ENCODE measurements at regions not wholly inside any gene's neighbourhood (a gene's known extent, or its start where the extent isn't known, plus 50 kb on each side); places are given as distances from the start of the nearest gene placed in this dataset.

DNA sequence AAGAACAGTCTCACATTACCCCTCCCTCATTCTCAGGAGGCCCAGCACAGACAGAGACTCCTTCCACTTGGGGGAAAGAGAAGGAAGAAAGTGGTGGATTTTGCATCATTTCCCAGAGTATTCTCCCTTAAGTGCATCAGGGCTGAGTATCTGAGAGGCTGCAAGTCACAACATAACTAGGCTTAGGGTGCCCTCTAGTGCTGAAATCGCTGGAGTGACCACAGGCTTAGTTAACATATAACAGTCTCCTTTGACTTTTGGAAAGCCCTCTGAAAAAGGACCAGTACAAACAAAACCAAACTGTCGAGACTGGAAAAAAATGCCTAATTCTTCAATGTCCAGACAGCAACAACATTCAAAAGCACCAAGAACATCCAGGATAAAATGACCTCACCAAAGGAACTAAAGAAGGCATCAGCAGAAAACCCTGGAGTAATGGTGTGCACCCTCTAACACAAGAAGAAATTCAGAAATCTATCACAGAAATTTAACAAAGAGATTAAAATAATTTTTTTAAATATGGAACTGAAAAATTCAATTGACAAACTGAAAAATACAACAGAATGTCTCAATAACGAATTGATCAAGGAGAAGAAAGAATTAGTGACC is 412.3 kb downstream of the RPS29 start:
- Histone ChIP-seq H3K36me3 (no peaks in the 10 kb centered on the region), H3K4me3 (no peak overlapping the region), H3K27ac (no peak overlapping the region), H3K4me1 (ENCODE audit: insufficient read depth) (no peaks in the 10 kb centered on the region), H3K9me3 (no peaks in the 10 kb centered on the region), H3K27me3 (no peaks in the 10 kb centered on the region)
- no peak for TF ChIP-seq EP300 (IDR thresholded peaks at IDR 0.05)
- no peak for TF ChIP-seq POLR2A (IDR thresholded peaks at IDR 0.05)
- TF ChIP-seq CTCF (IDR thresholded peaks at IDR 0.05) = no peak
- no peak for DNase-seq
- 7 to 40% (median 36%) methylated on average over 3 of the region's 3 CpGs for WGBS, 3 donors
- intact Hi-C loops (cut with DNase I) = no loop called here

- no peak overlapping the region for H3K4me3 ChIP-seq
- 42 to 47% (median 46%) methylated on average over 2 of the region's 2 CpGs for WGBS, 3 donors
These were observed 422.1 kb downstream of the RPS29 start for GRCh38 chr14:49164074-49164473.

DNA sequence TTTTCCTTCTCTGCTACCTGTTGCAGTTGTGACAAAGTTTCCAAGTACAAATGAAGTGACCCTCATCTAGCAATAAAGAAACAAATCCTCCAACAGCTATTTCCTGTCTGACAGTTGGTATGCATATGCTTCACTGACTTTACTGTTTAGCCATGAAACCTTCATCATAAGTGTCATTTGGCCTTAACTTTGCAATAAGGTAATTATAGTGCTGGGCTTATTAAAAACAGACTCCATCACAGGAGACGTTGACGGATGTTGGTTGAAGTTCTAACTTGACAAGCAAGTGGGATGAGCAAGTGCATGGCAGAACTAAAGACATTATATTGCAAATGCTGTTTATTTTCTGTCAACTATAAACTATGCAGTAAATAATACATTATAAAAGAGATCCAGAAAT is 425.2 kb downstream of the RPS29 start:
- DNase-seq = no peak
- Histone ChIP-seq H3K9me3 (no peaks in the 10 kb centered on the region), H3K27me3 (no peaks in the 10 kb centered on the region), H3K4me3 (no peak overlapping the region), H3K4me1 (ENCODE audit: insufficient read depth) (no peaks in the 10 kb centered on the region), H3K27ac (no peak overlapping the region), H3K36me3 (no peaks in the 10 kb centered on the region)
- WGBS, 3 donors = 46 to 48% (median 46%) methylated on average over 2 of the region's 2 CpGs
- TF ChIP-seq EP300 (IDR thresholded peaks at IDR 0.05) (no peak), POLR2A (IDR thresholded peaks at IDR 0.05) (no peak), CTCF (IDR thresholded peaks at IDR 0.05) (no peak)
- intact Hi-C loops (cut with DNase I) = no loop called here

More at GRCh38 chr14:49164074-49164473, 422.1 kb downstream of the RPS29 start:
- no peak for TF ChIP-seq POLR2A (IDR thresholded peaks at IDR 0.05)
- TF ChIP-seq EP300 (IDR thresholded peaks at IDR 0.05) = no peak
- TF ChIP-seq CTCF (IDR thresholded peaks at IDR 0.05) = no peak
- no peak for DNase-seq
- Histone ChIP-seq H3K9me3 (no peaks in the 10 kb centered on the region), H3K4me1 (ENCODE audit: insufficient read depth) (no peaks in the 10 kb centered on the region), H3K27me3 (no peaks in the 10 kb centered on the region), H3K36me3 (no peaks in the 10 kb centered on the region), H3K27ac (no peak overlapping the region)
- intact Hi-C loops (cut with DNase I) = no loop called here

DNA sequence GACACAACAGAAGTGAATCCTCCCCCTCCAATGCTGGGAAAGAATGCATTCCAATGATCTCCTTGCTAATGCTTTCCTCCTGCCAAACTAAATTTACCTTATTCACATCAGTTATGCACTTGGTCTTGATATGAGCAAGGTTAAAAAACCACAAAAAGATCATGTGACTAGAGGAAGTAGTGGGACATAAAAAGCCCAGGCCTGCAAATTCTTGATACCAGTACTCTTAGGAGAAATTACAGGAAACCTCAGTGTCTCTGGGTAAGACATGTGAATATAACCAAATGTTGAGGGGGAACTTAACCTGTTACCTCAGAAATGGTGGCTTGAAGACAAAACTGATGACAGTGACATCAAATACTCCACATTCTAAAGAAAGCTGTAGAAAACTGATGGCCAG is 427.1 kb downstream of the RPS29 start:
- Histone ChIP-seq H3K27ac (no peak overlapping the region), H3K27me3 (no peaks in the 10 kb centered on the region), H3K4me1 (ENCODE audit: insufficient read depth) (no peaks in the 10 kb centered on the region), H3K4me3 (no peak overlapping the region), H3K36me3 (no peaks in the 10 kb centered on the region), H3K9me3 (no peaks in the 10 kb centered on the region)
- no peak for DNase-seq
- intact Hi-C loops (cut with DNase I) = no loop called here
- no peak for TF ChIP-seq EP300 (IDR thresholded peaks at IDR 0.05)
- no peak for TF ChIP-seq CTCF (IDR thresholded peaks at IDR 0.05)
- TF ChIP-seq POLR2A (IDR thresholded peaks at IDR 0.05) = no peak

All from ovary (tissue), 7 donors.